B cell (primary cell): ENCODE measurements at regions not wholly inside any gene's neighbourhood (a gene's known extent, or its start where the extent isn't known, plus 50 kb on each side); places are given as distances from the start of the nearest gene placed in this dataset.

Experiments used
- EZH2 ChIP-seq: IDR thresholded peaks from 2 replicates; pipeline ENCODE4 v1.6.1; 2012; ENCODE audit warnings: borderline replicate concordance, low read depth, mild to moderate bottlenecking, moderate library complexity, low read length; ENCODE audit not compliant: insufficient read depth, poor library complexity, severe bottlenecking
- TF ChIP-seq, protein P1 (sequence below): fragments of 200-600 bp; IDR thresholded peaks from one replicate; pipeline ENCODE4 v1.8.0; 2022; ENCODE audit warnings: antibody characterized with exemption, mild to moderate bottlenecking

DNA sequence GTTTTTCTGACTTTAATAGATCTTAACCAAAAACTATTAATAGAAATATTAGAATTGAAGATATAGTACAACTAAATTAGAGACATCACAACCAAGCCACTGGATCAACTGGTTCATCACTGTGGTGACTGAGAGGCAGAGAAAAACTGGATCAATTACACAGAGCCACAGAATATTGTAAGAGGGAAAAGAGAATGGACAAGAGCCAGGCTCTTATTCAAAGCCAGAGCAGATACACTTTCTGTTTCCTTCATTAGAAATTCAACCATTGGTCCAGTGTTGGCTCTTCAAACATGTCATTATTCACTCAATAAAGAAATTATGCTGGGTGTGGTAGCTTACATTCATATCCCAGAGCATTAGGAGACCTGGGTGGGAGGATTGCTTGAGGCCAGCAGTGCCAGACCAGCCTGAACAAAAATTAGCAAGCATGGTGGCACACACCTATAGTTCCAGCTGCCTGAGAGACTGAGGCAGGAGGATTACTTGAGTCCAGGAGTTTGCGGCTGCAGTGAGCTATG is 295.1 kb downstream of the NEBL start:
- TF ChIP-seq, protein P1, sequence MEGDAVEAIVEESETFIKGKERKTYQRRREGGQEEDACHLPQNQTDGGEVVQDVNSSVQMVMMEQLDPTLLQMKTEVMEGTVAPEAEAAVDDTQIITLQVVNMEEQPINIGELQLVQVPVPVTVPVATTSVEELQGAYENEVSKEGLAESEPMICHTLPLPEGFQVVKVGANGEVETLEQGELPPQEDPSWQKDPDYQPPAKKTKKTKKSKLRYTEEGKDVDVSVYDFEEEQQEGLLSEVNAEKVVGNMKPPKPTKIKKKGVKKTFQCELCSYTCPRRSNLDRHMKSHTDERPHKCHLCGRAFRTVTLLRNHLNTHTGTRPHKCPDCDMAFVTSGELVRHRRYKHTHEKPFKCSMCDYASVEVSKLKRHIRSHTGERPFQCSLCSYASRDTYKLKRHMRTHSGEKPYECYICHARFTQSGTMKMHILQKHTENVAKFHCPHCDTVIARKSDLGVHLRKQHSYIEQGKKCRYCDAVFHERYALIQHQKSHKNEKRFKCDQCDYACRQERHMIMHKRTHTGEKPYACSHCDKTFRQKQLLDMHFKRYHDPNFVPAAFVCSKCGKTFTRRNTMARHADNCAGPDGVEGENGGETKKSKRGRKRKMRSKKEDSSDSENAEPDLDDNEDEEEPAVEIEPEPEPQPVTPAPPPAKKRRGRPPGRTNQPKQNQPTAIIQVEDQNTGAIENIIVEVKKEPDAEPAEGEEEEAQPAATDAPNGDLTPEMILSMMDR = no peak
- no peak for TF ChIP-seq EZH2
